Choroid plexus epithelial cell (primary cell): ENCODE measurements at regions not wholly inside any gene's neighbourhood (a gene's known extent, or its start where the extent isn't known, plus 50 kb on each side); places are given as distances from the start of the nearest gene placed in this dataset.
"Not testable (repeated sequence)": the region's sequence is repeated elsewhere in the genome, so short reads cannot be mapped to it uniquely, and the experiment has no call there.

Experiments
- DNase-seq: peaks from one replicate; pipeline ENCODE4 v3.0.0-alpha.2; 2010; ENCODE audit warnings: low read depth
- H3K4me3 ChIP-seq: 2 replicates; pipeline ENCODE4 v1.5.1; 2011; ENCODE audit warnings: low read depth, mild to moderate bottlenecking, control low read depth, low read length, moderate library complexity
- CTCF ChIP-seq: conservative IDR thresholded peaks from 2 replicates; pipeline ENCODE4 v1.5.1; 2011; ENCODE audit warnings: low read depth, mild to moderate bottlenecking, control low read depth, inconsistent platforms, low read length, moderate library complexity

- H3K4me3 ChIP-seq: no peak overlapping the region
- no peak for TF ChIP-seq CTCF
Observed at GRCh38 chr10:37535459-37536246, 321.8 kb downstream of the ZNF248 start.

GRCh38 chr10:37534166-37534565, 323.2 kb downstream of the ZNF248 start:
- no peak overlapping the region for H3K4me3 ChIP-seq
- no peak for DNase-seq
- no peak for TF ChIP-seq CTCF

More at GRCh38 chr10:37535459-37536246, 321.8 kb downstream of the ZNF248 start:
- no peak for DNase-seq

GRCh38 chr10:37525410-37525809, 332.0 kb downstream of the ZNF248 start:
- H3K4me3 ChIP-seq, DNase-seq: not testable (repeated sequence)

GRCh38 chr10:37520488-37520887, 336.9 kb downstream of the ZNF248 start:
- H3K4me3 ChIP-seq: no peak overlapping the region
- TF ChIP-seq CTCF: no peak
- DNase-seq: no peak

- H3K4me3 ChIP-seq, DNase-seq: not testable (repeated sequence)
Observed at GRCh38 chr10:37510520-37510919, 346.9 kb downstream of the ZNF248 start.

- no peak for TF ChIP-seq CTCF
- DNase-seq: no peak
- H3K4me3 ChIP-seq: no peak overlapping the region
Observed at GRCh38 chr10:37496061-37496460, 361.3 kb downstream of the ZNF248 start.

- no peak for TF ChIP-seq CTCF
- DNase-seq: no peak
- H3K4me3 ChIP-seq: no peak overlapping the region
Observed at GRCh38 chr10:37495415-37495814, 362.0 kb downstream of the ZNF248 start.

- H3K4me3 ChIP-seq, DNase-seq: not testable (repeated sequence)
Observed at GRCh38 chr10:37493185-37493796, 364.1 kb downstream of the ZNF248 start.
